DLD1 (cell line): ENCODE measurements at regions not wholly inside any gene's neighbourhood (a gene's known extent, or its start where the extent isn't known, plus 50 kb on each side); places are given as distances from the start of the nearest gene placed in this dataset.

ENCODE experiments used
- in situ Hi-C: cut with HindIII; loops from 2 replicates; pipeline ENCODE4 v1.10.0; 2017; ENCODE audit warnings: low sequenced_read_pairs

DNA sequence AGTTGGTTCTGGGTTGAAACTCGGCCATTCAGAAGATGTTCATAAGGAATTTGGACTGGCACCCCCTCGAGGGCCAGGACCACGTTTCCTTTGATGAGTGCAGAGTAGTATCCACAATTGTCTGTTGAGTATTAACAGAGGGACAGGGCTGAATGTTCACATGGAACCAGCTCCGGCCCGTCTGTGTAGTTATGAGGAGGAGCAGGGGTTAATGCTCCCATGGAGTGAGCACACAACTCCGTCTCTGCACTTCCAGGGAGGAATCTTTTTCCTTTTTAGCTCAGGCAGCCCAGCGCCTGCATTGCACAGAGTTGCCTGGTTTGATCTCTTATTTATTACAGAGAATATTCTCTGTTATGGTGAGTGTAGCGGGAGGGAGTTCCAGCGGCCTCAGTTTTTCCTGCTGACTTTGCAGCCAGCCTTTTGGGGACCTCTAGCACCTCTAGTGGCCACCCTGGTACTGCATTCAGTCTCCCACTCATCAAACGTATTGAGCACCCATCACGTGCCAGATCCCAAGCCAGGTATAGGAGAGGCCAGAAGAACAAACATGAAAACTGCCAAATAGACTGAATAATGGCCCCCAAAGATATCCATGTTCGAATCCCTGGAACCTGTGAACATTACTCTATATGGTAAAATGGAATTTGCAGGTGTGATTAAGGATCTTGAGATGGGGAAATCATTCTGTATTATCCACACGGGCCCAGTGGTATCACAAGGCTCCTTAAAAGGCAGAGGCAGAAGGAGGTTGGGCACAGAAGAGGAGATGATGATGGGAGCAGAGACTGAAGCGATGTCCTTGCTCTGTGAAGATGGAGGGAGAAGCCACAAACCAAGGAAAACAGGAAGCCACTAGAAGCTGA lies 167.7 kb upstream of the CSF3R start:
- in situ Hi-C loops = no loop called here

DNA sequence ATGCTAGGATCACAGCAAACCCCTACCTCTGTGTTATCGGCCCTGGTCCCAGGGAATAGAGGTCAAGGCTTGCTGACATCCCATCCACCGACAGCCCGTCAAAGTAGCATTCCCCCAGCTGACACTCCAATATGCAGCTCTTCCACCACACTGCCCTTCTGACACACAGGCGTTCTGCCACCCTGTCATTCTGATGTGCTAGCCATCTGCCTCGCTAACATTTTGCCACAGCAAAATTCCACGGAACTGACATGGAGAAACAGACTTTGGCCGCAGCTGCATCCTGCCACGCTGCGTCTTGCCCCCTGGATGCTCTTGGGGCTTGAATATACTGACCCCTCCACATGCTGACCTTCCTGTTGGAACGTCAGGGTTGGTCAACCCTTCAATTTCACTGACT lies 163.2 kb upstream of the CSF3R start:
- in situ Hi-C loops = no loop called here

DNA sequence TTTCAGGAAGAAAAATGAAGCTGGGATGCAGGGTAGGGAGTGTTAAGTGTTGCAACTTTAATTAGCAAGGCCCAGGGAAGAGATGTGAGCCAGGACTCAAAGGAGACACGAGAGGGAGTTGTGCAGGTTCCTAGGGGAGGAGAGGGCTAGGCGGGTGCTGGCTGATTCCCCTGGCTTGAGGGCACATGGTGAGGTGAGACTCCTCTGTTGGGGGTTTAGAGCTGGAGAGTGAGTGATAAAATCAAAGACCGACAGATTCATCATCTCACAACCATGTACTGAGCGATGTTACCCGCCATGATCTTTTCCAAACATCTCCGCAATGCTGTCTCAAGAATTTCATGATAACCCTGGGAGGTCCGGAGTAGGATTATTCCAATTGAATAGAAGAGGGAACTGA lies 161.8 kb upstream of the CSF3R start:
- in situ Hi-C loops = no loop called here

DNA sequence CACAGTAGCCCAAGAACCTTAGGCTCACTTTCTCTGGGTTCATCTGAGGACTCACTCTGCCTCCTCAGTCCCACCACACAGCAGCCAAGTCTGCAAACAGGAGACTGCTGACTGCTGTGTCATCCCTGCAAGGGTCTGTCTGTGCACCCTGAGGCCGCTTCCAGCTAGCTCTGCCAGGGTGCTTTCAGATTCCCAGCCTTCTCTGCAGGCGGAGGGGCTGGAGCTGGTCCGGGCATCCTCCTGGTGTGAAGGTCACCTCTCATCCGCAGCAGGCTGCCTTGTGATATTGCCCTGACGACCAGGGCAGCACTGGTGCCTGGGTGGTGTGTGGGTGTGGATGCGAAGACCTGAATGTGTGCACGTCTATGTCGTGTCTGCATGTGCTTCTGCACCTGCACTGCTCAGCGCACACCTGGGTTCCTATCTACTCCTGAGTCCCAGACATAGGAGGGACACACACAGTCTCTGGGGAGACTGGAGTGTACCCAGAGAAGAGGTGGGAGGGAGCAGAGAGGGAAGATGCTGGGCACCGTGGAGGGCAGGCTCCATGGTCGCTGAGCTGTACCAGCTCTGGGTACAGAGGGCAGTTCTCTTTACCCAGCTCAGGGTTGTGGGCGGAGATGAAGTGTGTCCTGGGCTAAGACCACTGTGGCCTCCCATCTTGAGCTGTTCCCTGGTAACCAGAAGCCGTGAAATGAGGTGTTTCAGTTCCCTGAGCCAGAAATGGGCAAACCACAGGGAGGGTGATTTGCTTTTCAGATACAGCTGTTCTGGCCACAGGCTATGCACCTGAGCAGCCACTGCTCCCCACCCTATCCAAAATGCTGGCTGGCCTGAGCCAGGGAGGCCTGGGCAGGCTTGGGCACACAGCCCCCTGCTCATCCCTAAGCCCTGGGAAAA lies 160.9 kb upstream of the CSF3R start:
- in situ Hi-C loops = no loop called here

DNA sequence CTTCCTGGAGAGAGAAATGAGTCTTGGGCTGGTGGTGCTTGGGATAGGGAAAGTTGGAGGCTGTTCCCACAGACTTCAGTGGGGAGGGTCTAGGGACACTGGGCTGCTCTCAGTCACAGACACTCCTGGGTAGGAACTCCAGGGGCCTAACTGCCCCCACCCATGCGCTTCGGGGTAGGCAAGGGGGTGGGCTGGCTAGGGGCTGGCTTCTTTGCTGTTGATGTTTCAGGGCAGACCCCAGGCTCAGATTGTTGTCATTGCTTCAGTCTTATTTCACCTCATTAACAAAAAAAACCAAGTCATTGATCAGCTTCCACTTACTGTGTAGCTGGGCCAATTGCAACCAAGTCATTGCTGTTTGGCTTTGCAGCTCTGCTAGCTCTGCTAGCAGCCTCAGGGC lies 160.1 kb upstream of the CSF3R start:
- in situ Hi-C loops = no loop called here

GRCh38 chr1:36641776-36642175 lies 159.1 kb upstream of the CSF3R start:
- in situ Hi-C loops = no loop called here

- in situ Hi-C loops = no loop called here
Measured at GRCh38 chr1:36639461-36639860, 156.7 kb upstream of the CSF3R start.

DNA sequence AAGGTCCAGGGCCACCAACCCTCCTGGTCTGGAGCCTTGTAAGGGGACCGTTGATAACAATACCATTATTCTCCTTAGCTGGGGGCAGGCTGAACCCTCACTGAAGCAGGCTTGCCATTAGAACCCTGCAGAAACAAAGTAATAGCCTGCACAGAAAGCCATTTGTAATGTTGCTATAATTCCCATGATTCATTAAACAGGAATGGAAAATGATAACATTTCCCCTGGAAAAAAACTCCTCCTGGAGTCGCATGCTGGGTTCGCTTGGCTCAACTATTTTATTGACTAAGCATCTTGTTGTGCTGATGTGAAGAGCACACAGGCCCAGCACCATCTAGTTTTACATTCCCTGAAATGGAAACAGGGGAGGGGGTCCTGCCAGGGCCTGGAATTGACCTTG lies 155.6 kb upstream of the CSF3R start:
- in situ Hi-C loops = no loop called here

- in situ Hi-C loops = no loop called here
Measured at GRCh38 chr1:36636206-36636605, 153.5 kb upstream of the CSF3R start.

DNA sequence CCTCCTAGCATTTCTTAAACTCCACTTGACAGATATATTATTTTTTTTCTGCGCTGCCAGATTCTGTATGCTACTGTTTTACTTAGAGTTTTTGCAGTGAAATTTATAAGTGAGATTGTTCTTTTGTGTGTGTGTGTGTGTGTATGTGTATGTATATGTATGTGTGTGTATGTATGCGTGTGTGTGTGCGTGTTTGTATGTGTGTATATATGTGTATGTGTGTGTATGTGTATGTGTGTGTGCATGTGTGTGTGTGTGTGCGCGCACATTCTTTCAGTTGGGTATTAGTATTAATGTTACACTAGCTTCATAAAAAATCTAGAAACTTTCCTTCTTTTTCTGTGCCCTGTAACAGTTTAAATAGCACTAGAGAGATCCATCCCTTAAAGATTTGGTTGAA lies 152.6 kb upstream of the CSF3R start:
- in situ Hi-C loops = no loop called here

DNA sequence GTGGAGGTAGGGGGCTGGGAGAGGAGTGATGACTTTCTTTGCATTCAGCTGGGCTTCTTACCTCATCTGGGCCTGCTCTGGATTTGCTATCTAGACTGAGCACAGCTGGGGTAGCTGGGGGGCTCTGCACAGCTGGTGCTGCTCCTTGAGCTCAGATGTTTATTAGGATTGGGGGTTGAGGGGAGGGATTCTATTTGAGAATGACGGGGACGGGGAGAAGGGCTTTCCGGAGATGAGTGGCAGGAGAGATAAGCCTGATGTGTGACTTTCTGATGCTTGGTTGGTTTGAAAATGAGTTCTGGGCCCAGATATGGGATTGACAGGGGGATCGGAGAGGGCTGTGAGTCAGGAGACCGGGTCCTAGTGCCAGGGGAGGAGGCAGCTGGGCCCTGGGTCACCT lies 146.1 kb upstream of the CSF3R start:
- in situ Hi-C loops = no loop called here

DNA sequence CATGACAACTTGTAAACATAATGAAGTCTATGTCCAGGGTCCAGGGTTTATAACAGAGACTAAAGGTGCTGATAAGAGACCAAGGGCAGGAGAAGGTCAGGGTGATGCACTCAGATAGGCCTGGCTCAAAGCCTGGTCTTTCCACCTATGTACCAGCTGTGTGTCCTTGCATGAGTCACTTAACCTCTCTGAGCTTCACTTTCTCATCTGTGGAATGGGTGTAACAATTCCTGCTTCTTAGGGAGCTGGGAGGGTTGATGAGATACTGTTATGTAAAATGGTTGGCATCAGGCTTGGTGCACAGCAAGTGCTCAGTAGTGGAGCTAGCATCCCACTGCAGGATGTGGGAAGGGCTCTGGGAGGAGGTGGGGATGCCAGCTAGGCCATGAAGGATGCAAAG lies 143.7 kb upstream of the CSF3R start:
- in situ Hi-C loops = no loop called here

DNA sequence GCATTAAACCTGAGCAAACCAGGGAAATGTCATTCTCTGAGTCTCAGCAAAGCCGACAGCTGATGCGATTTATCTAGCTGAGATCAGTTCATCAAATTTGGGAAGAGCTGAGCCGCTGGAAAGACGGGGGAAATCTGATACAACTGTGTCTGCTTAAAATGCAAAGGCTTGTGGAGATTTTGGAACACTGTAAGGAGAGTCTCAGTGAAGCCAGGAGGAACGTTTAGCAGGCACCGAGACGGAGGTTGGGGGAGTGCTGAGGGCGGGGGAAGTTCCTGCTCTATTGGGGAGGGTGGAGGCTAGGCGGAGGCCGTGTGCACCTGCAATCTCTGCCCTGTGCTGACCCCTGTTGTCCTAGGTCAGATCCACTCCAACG lies 143.2 kb upstream of the CSF3R start:
- in situ Hi-C loops = no loop called here

DNA sequence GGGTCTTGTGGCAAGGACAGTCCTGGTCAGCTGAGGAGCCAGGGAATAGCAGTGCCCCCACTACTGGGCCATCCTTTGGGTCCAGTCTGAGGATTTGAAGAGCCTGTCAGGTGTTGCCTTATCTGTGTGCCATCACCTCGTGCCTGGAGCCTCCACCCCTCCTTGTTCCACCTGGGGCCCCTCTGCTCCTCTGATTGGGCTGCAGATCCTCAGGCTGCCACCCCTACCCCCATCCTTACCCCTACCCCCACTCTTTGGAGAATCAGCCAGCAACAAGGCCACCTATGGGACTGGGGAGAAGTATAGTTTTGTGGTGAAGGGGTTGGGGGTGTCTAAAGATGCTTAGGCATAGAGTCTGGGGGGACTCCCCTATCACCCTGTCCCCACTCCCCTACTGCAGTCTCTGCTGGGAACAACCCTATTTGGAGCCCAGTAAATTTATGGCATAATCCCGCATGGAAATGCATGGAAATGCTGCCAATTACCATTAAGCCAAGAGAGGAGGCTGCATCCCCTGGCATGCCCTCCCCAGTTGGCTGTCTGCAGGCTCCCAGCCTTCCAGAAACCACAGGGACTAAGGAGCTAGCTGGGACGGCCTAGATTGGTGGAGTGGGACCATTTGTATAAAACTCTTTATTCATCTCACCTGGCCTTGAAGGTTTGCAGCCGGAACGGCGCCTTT lies 142.7 kb upstream of the CSF3R start:
- in situ Hi-C loops = no loop called here

- in situ Hi-C loops = no loop called here
Measured at GRCh38 chr1:36624466-36624865, 141.8 kb upstream of the CSF3R start.

- in situ Hi-C loops = no loop called here
Measured at GRCh38 chr1:36622741-36623648, 140.3 kb upstream of the CSF3R start.

- in situ Hi-C loops = no loop called here
Measured at GRCh38 chr1:36621531-36621930, 138.8 kb upstream of the CSF3R start.

DNA sequence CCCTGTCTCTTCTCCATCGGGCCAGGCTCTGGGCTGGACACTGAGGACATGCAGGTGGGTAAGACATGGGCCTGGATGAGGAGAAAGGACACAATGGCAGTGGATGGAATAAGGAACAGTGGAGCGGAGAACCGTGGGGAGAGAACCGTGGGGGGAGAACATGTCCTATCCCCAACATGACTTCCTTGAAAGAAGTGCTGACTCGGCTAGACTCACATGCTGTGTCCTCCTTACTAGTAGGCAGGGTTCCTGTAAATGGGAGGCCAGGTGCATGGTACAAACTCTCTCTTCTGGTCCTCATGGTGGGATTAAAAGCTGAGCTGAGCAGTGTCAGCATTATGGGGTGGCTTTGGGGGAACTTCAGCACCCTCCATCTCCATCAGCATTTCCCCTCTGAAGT lies 137.4 kb upstream of the CSF3R start:
- in situ Hi-C loops = no loop called here

GRCh38 chr1:36614991-36615390 lies 132.3 kb upstream of the CSF3R start:
- in situ Hi-C loops = no loop called here

DNA sequence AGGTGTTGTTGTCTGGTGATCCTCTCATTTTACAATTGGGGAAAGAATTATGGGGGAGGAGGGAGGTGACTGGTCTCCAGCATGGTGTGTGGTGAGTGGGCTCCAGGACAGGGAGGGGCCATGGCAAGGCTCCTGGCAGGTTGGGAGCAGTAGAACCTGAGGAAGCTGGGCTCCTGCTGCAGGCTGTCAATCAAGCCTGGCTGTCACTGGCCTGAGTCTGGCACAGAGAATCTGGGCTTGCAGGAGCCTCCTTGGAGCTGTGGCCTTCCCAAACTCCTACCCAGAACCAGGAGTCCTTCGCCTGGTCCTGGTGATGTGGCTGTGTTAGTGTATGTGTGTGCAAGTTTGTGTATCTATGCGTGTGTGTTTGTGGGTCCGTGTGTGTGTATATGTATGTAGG lies 131.9 kb upstream of the CSF3R start:
- in situ Hi-C loops = no loop called here

GRCh38 chr1:36613721-36614120 lies 131.0 kb upstream of the CSF3R start:
- in situ Hi-C loops = no loop called here
